ENCODE measurements at regions not wholly inside any gene's neighbourhood (a gene's known extent, or its start where the extent isn't known, plus 50 kb on each side); places are given as distances from the start of the nearest gene placed in this dataset.

GRCh38 chr11:123344790-123345357 lies 85.2 kb upstream of the GRAMD1B start:
- TF ChIP-seq TAF1 (IDR thresholded peaks at IDR 0.05; ENCODE audit: borderline replicate concordance, insufficient read depth, low read length) (no peak), POLR2AphosphoS5 (IDR thresholded peaks at IDR 0.05; ENCODE audit: low read depth, low read length) (no peak), REST (IDR thresholded peaks at IDR 0.05; ENCODE audit: insufficient read depth in 1 of 2, low read depth in 2 of 2, low read length in 2 of 2) (no peak), SIN3A (IDR thresholded peaks at IDR 0.05; ENCODE audit: borderline replicate concordance, insufficient read depth, low read length) (no peak), FOXP2 (optimal IDR thresholded peaks at IDR 0.05; ENCODE audit: borderline replicate concordance, extremely low read depth, extremely low read length, insufficient read depth) (no peak)

Data from PFSK-1 (cell line).